Panc1 (cell line): ENCODE measurements at regions not wholly inside any gene's neighbourhood (a gene's known extent, or its start where the extent isn't known, plus 50 kb on each side); places are given as distances from the start of the nearest gene placed in this dataset.
"Not testable (repeated sequence)": the region's sequence is repeated elsewhere in the genome, so short reads cannot be mapped to it uniquely, and the experiment has no call there.

Experiments used
- ATAC-seq: fragments of 200-7000 bp; cut with Tn5 transposase; 2 replicates; pipeline ENCODE4 v1.9.1; 2020; ENCODE audit warnings: mild to moderate bottlenecking, moderate library complexity
- BruUV-seq: library from RNA; stranded (reverse); fragments of 400-500 nt; replicated peaks from 2 replicates; lab custom pipeline; 2021; lab: Mats Ljungman, UMichigan
- CTCF ChIA-PET: fragments of 300-600 bp; sonication (Branson Sonifier 250); formaldehyde crosslinking; loops from one replicate; lab custom pipeline; 2022; ENCODE audit warnings: antibody characterized with exemption; lab: Charles Lee
- POLR2A ChIA-PET: fragments of 300-600 bp; sonication (Branson Sonifier 250); formaldehyde crosslinking; loops from one replicate; lab custom pipeline; 2022; ENCODE audit warnings: antibody characterized with exemption; lab: Charles Lee
- DNase-seq: peaks from one replicate; pipeline ENCODE4 v3.0.0-alpha.2; 2010; ENCODE audit warnings: low read depth, low spot score
- H3K27ac ChIP-seq: 2 replicates; pipeline ENCODE4 v1.5.1; 2011; ENCODE audit warnings: mild to moderate bottlenecking, low read length, inconsistent platforms
- H3K27me3 ChIP-seq: fragments of 200-500 bp; sonication (Bioruptor generic); 2 replicates; pipeline ENCODE4 v1.6.0; 2014; ENCODE audit warnings: low read length, inconsistent platforms; ENCODE audit not compliant: control insufficient read depth, insufficient read depth
- H3K36me3 ChIP-seq: fragments of 200-500 bp; sonication (Bioruptor generic); 2 replicates; pipeline ENCODE4 v1.5.1; 2014; ENCODE audit warnings: inconsistent platforms, mild to moderate bottlenecking, low read length, moderate library complexity; ENCODE audit not compliant: control insufficient read depth, insufficient read depth
- H3K4me1 ChIP-seq: 2 replicates; pipeline ENCODE4 v1.5.1; 2011; ENCODE audit warnings: inconsistent platforms, mild to moderate bottlenecking, low read length, moderate library complexity; ENCODE audit not compliant: control insufficient read depth, insufficient read depth
- H3K4me3 ChIP-seq, 2 experiments: 2 replicates each; pipeline ENCODE4 v1.5.1; 2011 to 2012; ENCODE audit warnings: low read depth in 2 of 2, low read length in 2 of 2, mild to moderate bottlenecking in 2 of 2, inconsistent platforms in 1 of 2, moderate library complexity in 1 of 2
- H3K9me3 ChIP-seq: fragments of 200-500 bp; sonication (Bioruptor generic); 2 replicates; pipeline ENCODE4 v1.5.1; 2014; ENCODE audit warnings: low read depth, mild to moderate bottlenecking, inconsistent platforms, low read length, moderate library complexity; ENCODE audit not compliant: control insufficient read depth, insufficient read depth
- POLR2AphosphoS5 ChIP-seq: IDR thresholded peaks from 2 replicates; pipeline ENCODE4 v1.6.1; 2012; ENCODE audit warnings: mild to moderate bottlenecking, low read depth, low read length, moderate library complexity
- REST ChIP-seq, 2 experiments: IDR thresholded peaks; 2 replicates each; pipeline ENCODE4 v1.6.1; 2011 to 2012; ENCODE audit warnings: low read depth in 2 of 2, control low read depth in 1 of 2, low read length in 1 of 2, mild to moderate bottlenecking in 1 of 2, moderate library complexity in 1 of 2; ENCODE audit not compliant: insufficient read depth in 1 of 2
- SIN3A ChIP-seq: IDR thresholded peaks from 2 replicates; pipeline ENCODE4 v1.6.1; 2012; ENCODE audit warnings: low read depth, mild to moderate bottlenecking, low read length, moderate library complexity, borderline replicate concordance; ENCODE audit not compliant: insufficient read depth
- TCF7L2 ChIP-seq: IDR thresholded peaks from 2 replicates; pipeline ENCODE4 v1.6.1; 2011; ENCODE audit warnings: mild to moderate bottlenecking, low read depth, low read length, inconsistent platforms
- in situ Hi-C: cut with HindIII; loops from 2 replicates; pipeline ENCODE4 v1.10.0; 2016; ENCODE audit warnings: low sequenced_read_pairs, low pct_unique_long_range_greater_than_20kb
- intact Hi-C: fragments of 100-400 bp; cut with micrococcal nuclease; formaldehyde crosslinking; loops from one replicate; pipeline ENCODE4 v1.10.0; 2022; ENCODE audit not compliant: unreplicated experiment
- TF ChIP-seq, protein P1 (sequence below): fragments of 450-650 bp; IDR thresholded peaks from 2 replicates; pipeline ENCODE4 v1.5.1; 2017; ENCODE audit warnings: mild to moderate bottlenecking

DNA sequence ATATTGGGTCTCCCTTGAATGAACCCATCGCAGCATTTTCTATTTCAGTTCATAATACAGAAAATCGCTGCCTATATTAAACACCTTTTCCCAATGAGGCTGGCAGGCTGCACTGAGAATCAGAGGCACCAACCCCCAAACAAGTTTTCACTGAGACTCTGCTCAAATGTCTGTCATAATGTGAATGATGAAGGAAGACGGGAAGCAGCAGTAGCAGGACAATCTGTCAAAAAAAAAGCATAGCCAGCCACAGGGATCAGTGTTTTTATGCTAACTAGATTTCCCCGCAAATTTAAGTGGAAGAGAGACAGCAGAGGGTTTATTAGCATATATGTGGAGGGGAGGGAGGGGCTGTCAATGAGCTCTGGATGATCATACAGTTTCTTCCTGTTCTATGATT lies 162.7 kb upstream of the PDE4D start:
- H3K4me3 ChIP-seq: no peak overlapping the region
- no peaks in the 10 kb centered on the region for H3K36me3 ChIP-seq
- ATAC-seq (no peak), DNase-seq (no peak)
- H3K27me3 ChIP-seq: no peaks in the 10 kb centered on the region
- ChIA-PET POLR2A (no interaction called here), CTCF (no interaction called here)
- no TSS peak for BruUV-seq
- H3K4me1 ChIP-seq: no peaks in the 10 kb centered on the region
- in situ Hi-C loops: no loop called here
- intact Hi-C loops: no loop called here
- TF ChIP-seq REST (IDR thresholded peaks at IDR 0.05; ENCODE audit: insufficient read depth in 1 of 2, low read depth in 2 of 2, low read length in 1 of 2): no peak
- H3K9me3 ChIP-seq: no peaks in the 10 kb centered on the region
- H3K27ac ChIP-seq: no peak overlapping the region

GRCh38 chr5:60055168-60055567 lies 161.6 kb upstream of the PDE4D start:
- TF ChIP-seq POLR2AphosphoS5 (no peak), SIN3A (no peak), REST (IDR thresholded peaks at IDR 0.05; ENCODE audit: insufficient read depth in 1 of 2, low read depth in 2 of 2, low read length in 1 of 2) (no peak), TCF7L2 (no peak)
- TF ChIP-seq, protein P1, sequence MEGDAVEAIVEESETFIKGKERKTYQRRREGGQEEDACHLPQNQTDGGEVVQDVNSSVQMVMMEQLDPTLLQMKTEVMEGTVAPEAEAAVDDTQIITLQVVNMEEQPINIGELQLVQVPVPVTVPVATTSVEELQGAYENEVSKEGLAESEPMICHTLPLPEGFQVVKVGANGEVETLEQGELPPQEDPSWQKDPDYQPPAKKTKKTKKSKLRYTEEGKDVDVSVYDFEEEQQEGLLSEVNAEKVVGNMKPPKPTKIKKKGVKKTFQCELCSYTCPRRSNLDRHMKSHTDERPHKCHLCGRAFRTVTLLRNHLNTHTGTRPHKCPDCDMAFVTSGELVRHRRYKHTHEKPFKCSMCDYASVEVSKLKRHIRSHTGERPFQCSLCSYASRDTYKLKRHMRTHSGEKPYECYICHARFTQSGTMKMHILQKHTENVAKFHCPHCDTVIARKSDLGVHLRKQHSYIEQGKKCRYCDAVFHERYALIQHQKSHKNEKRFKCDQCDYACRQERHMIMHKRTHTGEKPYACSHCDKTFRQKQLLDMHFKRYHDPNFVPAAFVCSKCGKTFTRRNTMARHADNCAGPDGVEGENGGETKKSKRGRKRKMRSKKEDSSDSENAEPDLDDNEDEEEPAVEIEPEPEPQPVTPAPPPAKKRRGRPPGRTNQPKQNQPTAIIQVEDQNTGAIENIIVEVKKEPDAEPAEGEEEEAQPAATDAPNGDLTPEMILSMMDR: no peak
- Histone ChIP-seq H3K27me3 (no peaks in the 10 kb centered on the region), H3K4me1 (no peaks in the 10 kb centered on the region), H3K9me3 (no peaks in the 10 kb centered on the region), H3K27ac (no peak overlapping the region), H3K4me3 (no peak overlapping the region), H3K36me3 (no peaks in the 10 kb centered on the region)
- in situ Hi-C loops: no loop called here
- intact Hi-C loops: no loop called here
- POLR2A ChIA-PET: no interaction called here
- ATAC-seq (no peak), DNase-seq (no peak)
- CTCF ChIA-PET: no interaction called here
- BruUV-seq: no TSS peak

GRCh38 chr5:60041996-60042664 lies 148.6 kb upstream of the PDE4D start:
- H3K4me1 ChIP-seq, H3K27me3 ChIP-seq, POLR2A ChIA-PET, H3K36me3 ChIP-seq, H3K9me3 ChIP-seq, H3K4me3 ChIP-seq, H3K27ac ChIP-seq, ATAC-seq, CTCF ChIA-PET, intact Hi-C loops, DNase-seq, BruUV-seq, in situ Hi-C loops: not testable (repeated sequence)

GRCh38 chr5:60041508-60041907 lies 148.0 kb upstream of the PDE4D start:
- CTCF ChIA-PET, BruUV-seq, in situ Hi-C loops, DNase-seq, H3K27ac ChIP-seq, ATAC-seq, H3K27me3 ChIP-seq, H3K9me3 ChIP-seq, H3K36me3 ChIP-seq, POLR2A ChIA-PET, H3K4me3 ChIP-seq, H3K4me1 ChIP-seq, intact Hi-C loops: not testable (repeated sequence)
